HG03460 (cell line): ENCODE measurements at regions not wholly inside any gene's neighbourhood (a gene's known extent, or its start where the extent isn't known, plus 50 kb on each side); places are given as distances from the start of the nearest gene placed in this dataset.

Experiments used
- ATAC-seq: cut with Tn5 transposase; IDR thresholded peaks from one replicate; pipeline ENCODE4 v1.9.1; 2021; ENCODE audit not compliant: unreplicated experiment

DNA sequence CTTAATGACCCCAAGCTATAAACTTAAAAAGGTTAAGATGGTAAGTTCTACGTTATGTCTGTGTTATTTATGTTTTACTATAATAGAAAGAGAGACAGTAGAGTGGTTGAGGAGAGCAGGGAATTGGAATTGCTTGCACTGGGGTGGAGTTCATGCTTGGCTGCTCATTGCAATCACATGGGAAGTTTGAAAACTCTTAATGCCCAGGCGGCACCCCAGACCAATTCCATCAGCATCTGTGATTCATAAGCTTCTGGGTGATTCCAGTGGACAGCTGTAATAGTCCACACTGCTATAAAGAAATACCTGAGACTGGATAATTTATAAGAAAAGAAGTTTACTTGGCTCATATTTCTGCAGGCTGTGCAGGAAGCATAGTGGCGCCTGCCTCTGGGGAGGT is 323.9 kb upstream of the MSX2 start:
- no peak for ATAC-seq

DNA sequence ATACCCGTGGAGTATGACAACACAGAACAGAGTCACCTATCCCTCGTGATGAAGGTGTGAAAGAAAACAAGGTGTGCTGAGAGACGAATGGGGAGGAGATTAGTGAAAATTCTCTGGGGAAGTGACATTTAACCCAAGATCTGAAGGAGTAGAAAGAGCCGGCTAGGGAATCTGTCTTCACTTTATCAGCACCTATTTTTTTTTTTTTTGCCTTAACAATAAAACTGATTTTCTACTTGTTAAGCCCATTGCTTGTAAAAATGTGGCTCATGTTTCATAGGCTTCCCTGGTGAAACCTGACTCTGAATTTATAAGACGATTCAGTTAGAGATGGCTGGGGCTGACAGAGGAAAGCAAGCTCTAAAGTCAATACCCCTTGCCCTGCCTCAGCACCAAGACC is 322.6 kb upstream of the MSX2 start:
- no peak for ATAC-seq

DNA sequence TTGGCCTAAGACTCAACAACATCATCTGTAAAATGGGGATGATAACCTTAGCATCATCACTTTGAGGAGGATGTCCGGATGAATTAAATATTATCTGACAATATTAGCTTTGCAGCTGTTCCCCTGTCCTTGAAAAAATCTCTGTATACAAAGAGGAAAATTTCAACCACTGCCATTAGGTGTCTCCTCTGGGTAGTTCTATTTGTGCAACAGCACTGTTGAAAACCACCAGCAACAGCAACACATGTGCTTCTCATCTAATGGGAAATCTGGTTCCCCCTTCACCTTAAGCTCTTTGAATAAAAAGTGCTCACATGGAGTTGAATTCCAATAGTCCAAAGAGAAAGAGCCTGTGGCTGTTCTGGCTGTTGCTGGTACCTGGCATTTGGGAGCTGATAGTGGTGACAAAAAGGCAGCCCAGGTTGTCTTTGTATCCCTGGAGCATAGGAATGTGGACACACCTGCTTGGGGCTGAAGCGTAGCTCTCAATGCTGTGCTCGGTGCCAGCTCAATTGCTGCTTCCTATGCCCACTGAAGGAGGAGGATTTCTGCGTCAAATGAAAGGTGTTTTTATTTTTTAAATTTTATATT is 322.1 kb upstream of the MSX2 start:
- no peak for ATAC-seq

DNA sequence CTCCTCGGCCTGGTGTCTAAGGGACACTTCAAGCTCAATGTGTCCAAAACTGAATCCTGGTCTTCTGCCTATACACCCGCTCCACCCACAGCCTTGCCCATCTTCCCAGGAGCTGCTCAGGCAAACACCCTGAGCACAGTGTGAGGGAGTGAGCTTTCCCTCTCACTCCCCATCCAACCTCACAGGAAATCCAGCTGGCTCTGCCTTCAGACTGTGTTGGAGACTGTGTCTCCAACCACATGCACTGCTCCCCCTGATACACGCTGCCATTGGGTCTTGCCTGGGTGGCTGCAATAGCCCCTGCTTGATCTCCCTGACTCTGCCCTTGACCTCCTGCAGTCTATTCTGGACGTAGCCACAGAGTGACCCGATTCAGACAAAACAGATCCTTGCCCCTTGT is 319.5 kb upstream of the MSX2 start:
- no peak for ATAC-seq

DNA sequence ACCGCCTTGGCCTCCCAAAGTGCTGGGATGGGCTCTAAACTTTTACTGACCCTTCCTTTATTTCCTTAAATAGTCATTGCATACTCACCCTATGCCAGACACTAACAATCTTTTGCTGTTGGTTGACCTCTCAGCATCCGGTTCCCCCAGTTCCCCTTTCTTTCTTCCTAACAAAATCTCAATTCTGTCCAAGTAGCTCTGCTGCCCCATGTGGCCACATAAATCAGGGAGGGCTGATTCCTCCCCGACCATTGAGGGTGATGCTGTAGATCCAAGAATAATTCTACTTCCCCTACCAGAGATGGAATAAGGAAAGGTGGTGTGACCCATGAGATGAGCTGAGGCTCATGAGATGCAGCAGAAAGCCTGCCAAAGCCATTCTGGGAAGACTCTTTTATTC is 315.3 kb upstream of the MSX2 start:
- ATAC-seq: no peak

DNA sequence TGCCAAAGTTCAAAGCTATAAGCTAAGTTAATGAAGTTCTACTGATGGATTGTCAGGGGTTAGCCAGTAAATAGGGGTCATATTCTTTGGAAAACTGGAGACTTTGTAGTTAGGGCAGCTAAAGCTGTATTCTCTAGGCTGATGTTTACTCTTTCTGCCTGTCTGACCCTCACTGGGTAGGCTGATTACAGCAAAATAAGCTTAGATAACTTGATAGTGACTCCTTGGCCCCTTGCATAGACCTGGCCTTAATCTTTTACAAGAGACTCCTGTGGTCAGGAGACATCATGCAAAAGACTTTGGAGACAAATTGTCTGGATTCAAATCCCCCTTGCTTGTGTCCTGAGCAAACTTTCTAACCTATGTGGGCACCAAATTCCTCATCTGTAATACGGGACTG is 314.4 kb upstream of the MSX2 start:
- no peak for ATAC-seq

DNA sequence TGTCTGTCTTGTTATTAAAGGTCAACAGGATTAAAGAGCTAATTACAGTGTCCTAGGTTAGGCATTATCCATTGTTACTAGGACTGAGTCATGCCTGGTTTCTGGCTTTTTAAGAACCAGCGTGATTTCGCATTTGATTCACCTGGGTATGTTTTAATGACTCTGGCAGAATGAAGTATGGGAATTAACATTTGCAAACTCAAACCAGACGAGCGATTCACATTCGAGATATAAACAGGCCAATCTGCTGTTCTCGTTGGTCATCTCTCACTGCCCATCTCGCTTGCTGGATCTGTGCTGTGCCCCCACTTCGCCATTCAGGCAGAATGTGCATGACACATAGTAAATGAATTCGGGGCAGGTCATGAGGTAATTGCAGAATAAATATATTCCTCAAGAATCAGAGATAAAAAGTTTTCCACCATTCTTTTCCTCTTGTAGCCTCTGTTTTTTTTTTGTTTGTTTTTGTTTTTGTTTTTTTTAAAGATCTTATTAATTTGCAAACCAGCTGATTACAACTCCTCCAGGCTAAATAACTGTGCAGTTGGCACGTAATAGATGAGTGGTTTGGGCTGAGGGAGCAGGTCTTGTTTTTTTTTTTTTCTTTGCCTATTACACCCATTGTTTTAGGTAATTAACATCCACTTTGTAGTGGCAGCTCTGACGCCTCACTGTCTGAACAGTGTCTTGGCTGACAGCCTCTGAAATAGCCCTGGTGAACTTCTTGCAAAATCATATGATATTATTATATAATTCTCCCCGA is 313.5 kb upstream of the MSX2 start:
- no peak for ATAC-seq

DNA sequence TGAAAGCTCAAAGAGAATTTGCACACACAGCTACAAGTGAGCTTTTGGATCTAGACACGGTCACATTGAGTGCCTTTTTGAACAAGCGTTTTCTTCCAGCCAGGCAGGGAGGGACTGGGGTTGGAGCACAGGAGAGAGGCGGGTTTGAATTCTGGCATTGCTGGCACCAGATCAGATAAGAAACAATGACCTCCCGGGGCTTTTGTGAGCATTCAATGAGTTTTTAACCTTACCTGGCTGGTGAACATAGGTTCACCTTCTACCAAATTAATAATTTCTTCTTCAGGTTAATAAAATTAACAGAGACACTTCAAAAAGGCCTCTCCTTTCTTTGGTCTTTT is 312.9 kb upstream of the MSX2 start:
- no peak for ATAC-seq

DNA sequence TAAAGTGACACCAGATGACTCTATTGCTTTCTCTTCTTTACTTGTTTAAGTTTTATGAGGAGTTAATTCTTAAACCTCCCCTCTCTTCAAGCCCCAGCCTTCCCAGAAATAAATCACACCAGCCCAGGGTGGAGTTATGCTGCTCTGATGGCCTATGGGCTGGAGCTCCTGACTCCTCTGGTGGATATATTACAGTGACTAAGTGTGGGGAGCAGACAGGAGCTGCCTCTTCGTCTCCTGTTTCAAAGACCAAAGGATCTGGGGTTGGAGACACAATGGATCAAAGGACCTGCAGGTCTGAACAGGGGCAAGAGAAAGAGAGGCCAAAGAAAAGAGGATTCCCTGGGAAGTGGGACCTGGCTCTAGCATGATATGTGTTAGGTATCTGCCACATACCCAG is 312.0 kb upstream of the MSX2 start:
- ATAC-seq: no peak

DNA sequence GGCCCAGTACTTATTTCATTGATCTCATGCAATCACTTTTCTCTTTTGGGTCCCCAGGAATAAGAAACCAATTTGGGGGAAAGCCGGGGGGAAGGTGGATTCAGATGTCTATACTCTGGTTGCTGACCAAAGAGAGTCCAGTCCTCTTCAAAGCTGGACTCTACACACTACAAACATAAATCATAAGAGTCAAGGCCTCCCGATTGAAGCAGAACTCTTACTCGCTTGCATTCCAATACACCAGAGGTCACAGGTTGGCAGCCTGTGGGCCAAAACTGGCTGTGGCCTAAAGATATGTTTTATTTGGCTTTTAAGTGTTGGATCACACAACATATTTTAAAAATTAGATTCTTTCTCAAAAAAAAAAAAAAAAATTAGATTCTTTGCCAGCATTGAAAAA is 311.4 kb upstream of the MSX2 start:
- ATAC-seq: no peak

DNA sequence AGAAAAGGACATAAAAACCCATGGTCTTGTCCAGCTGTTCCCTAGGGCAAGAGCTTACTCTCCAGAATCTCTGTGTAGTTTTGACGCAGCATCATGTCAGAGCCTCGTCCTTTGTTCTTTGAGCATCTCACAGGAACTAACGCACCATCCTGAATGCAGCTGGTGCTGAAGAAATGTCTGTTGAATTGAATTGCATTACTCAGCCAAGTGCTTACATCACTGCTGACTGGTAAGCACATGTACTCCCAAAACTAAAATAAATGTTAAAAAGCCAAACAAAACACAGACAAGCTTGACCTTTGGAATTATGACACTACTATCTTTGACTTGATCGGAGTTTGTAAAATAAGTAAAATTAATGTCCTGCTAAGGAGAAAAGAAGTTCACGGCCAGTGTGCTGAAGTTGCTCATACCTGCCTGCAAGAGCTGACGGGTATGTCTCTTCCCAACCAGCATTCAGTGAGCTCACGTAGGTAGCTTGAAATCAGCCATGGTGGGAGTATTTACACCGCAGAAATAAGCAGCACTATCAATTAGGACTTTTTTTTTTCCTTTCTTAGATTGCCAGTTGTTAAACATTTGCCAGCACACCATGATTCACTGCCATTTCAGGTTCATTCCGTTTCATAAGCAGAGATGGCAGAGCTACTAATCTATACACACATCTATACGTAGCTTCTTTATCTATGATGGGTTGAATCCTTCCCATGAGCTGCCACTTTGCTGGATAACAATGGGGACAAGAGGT is 310.6 kb upstream of the MSX2 start:
- no peak for ATAC-seq

DNA sequence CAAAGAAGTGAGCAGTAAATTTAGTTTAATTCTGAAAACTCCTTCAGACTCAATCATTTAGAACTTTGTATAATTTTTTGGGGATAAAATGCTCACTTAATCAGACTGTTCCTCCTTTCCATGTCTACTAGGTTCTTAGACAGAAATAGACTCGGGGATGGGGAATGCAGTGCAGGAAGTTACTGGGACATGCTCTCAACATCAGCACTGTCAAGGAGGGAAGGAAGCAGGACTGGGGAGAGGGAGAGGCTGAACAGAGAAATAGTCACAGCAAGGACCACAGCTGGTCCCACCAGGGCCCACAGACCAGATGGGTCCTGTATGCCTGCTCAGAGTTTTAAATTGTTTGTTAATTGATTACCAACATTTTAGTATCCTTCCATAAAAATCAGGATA is 310.1 kb upstream of the MSX2 start:
- ATAC-seq: no peak

DNA sequence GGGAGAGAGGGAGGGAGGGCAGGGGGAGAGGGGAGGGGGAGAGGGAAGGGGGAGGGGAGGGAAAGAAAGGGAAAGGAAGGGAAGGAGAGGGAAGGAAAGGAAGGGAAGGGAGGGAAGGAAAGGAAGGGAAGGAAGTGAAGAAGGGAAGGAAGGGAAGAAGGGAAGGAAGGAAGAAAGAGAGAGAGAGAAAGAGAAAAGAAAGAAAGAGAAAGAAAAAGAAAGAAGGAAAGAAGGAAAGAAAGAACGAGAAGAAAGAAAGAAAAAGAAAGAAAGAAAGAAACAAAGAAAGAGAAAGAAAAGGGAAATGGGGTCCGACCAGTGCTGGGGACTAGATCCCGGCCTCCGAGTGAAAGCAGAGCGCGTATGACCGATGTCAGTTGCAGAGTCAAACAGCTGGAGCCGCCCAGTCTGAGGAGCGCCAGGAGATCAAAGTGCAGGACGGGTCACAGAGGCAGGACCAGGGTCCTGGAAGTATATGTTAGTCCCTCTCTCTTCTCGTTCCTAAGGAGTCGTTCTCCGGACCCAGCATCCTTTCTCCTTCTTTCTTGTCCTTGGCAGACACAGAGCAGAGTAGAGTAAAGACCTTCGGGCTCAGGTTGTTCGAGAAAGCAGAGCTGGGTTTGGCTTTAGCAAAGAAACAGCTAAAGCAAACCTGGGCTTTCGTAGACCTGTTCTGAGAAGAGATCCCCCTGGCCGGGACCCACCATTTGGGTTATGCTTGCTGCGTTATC is 305.4 kb upstream of the MSX2 start:
- no peak for ATAC-seq

DNA sequence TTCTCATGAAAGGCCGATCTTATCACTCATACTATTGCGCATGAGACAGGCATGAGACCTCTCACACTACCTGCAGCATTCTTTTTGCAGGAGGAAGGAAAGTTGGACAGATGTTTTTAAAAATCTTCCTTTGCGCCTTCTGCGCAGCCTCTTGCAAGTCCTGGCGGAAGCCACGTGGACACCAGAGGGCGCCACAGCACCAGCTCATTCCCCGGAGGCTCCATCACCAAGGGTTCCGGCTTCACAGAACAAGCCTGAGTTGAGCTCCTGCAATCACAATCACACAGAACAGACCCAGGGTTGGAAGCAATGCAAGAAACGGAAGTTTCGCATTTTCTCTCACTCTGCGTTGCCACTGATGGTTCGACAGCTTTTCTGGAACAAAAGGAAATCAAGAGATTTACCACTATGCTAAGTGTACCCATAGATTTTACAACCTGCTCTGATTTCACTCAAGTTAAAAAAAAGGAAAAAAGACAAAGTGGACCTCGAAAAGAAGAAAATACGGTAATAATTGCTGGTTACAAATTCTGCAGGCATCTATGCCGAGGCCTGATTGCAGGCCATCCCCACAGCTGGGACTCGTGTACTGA is 304.7 kb upstream of the MSX2 start:
- peak; percentile 86 for ATAC-seq

DNA sequence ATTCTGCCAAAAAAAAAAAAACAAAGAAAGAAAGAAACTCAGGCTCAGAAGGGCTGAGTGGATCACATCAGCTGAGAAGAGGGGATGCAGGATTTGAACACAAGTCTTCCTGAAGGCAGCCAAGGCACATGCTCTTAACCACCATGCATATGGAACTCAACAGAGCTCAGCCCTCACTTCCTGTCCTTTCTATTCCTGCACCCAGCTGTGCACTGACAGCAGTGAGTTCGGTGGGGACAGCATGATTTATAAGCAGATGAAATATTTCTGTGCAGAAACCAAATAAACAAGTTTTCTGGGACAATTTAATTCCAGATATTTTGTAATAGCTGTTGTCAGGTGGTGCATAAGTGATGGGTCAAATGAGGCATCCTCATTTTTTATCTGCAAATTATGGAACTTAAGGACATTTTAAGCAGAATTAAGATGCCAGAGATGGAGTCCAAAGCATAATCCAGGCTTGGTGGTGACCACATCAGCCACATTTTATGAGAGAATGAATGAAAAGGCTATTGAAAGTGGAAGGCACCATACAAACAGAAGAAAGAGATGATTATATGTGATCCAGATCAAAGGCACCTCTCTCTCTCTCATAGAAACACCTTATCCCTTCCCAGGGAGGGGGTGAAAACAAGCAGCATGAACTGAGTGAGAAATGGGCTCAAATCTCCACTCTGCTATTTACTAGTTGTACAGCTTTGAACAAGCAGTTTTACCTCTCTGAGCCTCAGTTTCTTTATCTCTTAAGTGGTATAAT is 303.6 kb upstream of the MSX2 start:
- ATAC-seq: no peak

DNA sequence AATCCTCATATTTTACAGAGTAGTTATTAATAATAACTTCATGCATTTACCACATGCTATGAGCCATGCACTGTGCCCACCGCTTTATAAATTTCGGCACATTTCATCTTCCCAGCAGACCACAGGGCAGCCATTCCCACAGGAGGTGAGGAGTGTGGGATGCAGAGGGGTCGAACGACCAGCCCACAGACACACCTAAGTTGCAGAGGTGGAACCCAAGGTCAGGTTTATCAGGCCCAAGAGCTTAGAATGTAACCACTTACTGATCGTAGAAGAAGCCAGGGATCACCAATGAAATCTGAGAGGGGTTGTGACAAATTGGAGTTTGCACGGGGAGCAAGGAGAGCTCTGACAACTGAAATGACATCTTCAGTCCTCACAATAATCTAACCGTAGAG is 303.0 kb upstream of the MSX2 start:
- ATAC-seq: no peak

DNA sequence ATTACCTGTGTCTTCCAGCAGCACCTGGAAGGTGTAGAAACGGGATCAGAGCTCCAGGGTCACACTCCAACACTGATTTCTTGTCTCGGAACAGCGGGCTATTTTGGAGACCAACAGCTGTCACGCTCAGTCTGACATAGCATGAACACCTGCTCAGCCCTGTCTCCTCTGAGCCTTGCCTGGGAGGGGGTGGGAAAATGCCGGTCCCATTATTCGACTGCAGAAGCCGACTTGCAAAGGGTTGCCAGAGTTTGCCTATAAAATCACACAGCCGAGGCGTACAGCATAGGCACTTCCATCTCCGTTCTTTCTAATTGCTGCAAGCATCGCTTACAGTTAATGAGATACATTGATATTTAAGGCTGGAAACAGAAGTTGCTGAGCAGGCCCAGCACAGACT is 300.8 kb upstream of the MSX2 start:
- ATAC-seq: no peak

DNA sequence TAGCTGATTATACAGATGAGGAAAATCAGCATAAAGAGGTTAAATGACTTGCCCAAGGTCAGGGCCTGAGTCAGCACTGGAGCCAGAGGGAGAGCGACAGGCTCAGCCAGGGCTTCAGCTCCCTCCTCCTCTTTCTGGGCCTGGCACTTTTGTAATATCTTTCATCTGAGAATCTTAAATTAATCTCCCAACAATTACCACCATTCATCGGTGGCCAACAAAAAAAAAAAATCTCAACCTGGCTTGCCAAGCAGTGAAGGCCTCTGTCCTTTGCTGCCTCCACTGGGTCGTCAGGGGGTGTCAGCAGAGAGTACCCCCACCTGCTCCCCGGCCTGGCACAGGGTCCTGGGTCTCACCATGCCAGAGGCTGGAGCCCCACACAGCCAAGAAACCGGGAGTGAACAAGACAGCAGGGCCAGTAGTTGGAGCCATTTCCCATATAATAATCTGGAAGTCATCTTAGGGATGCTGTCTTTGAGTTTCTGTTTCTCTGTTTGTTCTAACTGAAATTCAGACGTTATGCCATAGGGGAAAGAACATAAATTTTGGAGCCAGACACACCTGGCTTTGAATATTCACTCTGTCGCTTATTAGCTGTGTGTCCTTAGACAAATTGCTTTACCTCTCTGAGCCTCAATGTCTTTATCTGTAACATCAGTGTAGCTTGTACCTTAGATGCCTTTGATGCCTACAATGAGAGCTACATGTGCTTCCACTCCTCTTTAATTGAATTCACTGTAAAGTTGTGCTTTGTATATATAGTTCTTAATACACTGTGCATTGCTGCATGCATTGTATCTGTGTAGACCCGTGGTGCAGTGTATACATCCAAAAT is 299.9 kb upstream of the MSX2 start:
- no peak for ATAC-seq

DNA sequence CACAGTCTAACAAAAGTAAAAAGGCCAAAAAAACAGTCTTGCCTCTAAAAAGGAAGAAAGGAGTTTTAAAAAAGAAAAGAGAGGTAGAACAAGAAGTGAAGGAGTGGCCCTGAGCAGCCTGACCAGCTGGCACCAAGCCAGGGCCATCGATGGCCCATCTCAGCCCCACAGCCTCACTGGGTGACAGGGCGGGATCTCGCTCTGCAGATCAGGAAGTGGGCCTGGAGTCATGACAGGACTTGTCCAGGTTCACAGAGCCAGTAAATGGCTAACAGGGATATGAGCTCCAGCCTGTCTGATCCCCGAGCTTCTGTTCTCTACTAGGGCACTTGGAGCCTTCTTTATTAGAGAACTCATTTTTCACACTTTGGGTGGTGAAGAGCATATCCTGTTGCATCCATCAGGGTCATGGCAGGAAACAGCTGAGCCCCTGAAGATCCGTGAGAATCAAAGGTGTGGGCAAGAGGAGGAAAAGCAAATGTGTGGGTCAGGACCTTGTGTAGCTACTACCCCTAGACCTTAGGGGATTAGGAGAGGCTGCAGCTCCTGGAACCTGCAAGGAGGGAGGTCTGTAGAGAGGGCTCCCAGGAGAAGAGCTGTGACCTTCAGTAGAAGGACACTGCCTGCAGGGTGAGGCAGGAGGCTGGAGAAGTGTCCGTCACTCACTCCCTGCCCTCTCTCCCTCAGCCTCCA is 299.0 kb upstream of the MSX2 start:
- ATAC-seq: no peak
